ENCODE measurements at regions not wholly inside any gene's neighbourhood (a gene's known extent, or its start where the extent isn't known, plus 50 kb on each side); places are given as distances from the start of the nearest gene placed in this dataset.
"Not testable (repeated sequence)": the region's sequence is repeated elsewhere in the genome, so short reads cannot be mapped to it uniquely, and the experiment has no call there.

- no peaks in the 10 kb centered on the region for H3K9me3 Mint-ChIP-seq (ENCODE audit: unreplicated experiment)
- H3K4me3 Mint-ChIP-seq (ENCODE audit: unreplicated experiment): no peak overlapping the region
- H3K27ac Mint-ChIP-seq (ENCODE audit: unreplicated experiment): no peak overlapping the region
- no peak for TF ChIP-seq CTCF (IDR thresholded peaks at IDR 0.05; ENCODE audit: unreplicated experiment)
- DNase-seq (ENCODE audit: low spot score): no peak
- H3K4me1 Mint-ChIP-seq (ENCODE audit: unreplicated experiment): no peaks in the 10 kb centered on the region
- H3K27me3 Mint-ChIP-seq (ENCODE audit: unreplicated experiment): peaks cover 2% of the 10 kb centered on the region
- H3K36me3 Mint-ChIP-seq (ENCODE audit: low read depth, unreplicated experiment): no peaks in the 10 kb centered on the region
Observed at GRCh38 chr11:106523171-106523570, 445.7 kb downstream of the AASDHPPT start.

- no peaks in the 10 kb centered on the region for H3K36me3 Mint-ChIP-seq (ENCODE audit: low read depth, unreplicated experiment)
- no peak for DNase-seq (ENCODE audit: low spot score)
- no peak overlapping the region for H3K27ac Mint-ChIP-seq (ENCODE audit: unreplicated experiment)
- H3K4me1 Mint-ChIP-seq (ENCODE audit: unreplicated experiment): no peaks in the 10 kb centered on the region
- no peak overlapping the region for H3K4me3 Mint-ChIP-seq (ENCODE audit: unreplicated experiment)
- no peak for TF ChIP-seq CTCF (IDR thresholded peaks at IDR 0.05; ENCODE audit: unreplicated experiment)
- H3K27me3 Mint-ChIP-seq (ENCODE audit: unreplicated experiment): peaks cover 2% of the 10 kb centered on the region
- no peaks in the 10 kb centered on the region for H3K9me3 Mint-ChIP-seq (ENCODE audit: unreplicated experiment)
Observed at GRCh38 chr11:106523921-106524320, 446.5 kb downstream of the AASDHPPT start.

GRCh38 chr11:106524436-106524835 lies 447.0 kb downstream of the AASDHPPT start:
- H3K4me1 Mint-ChIP-seq (ENCODE audit: unreplicated experiment): no peaks in the 10 kb centered on the region
- H3K4me3 Mint-ChIP-seq (ENCODE audit: unreplicated experiment): no peak overlapping the region
- TF ChIP-seq CTCF (IDR thresholded peaks at IDR 0.05; ENCODE audit: unreplicated experiment): no peak
- no peak overlapping the region for H3K27ac Mint-ChIP-seq (ENCODE audit: unreplicated experiment)
- H3K36me3 Mint-ChIP-seq (ENCODE audit: low read depth, unreplicated experiment): no peaks in the 10 kb centered on the region
- no peaks in the 10 kb centered on the region for H3K9me3 Mint-ChIP-seq (ENCODE audit: unreplicated experiment)
- peaks cover 2% of the 10 kb centered on the region for H3K27me3 Mint-ChIP-seq (ENCODE audit: unreplicated experiment)
- DNase-seq (ENCODE audit: low spot score): no peak

GRCh38 chr11:106531648-106532047 lies 454.2 kb downstream of the AASDHPPT start:
- not testable (repeated sequence) for H3K9me3 Mint-ChIP-seq (ENCODE audit: unreplicated experiment); H3K27ac Mint-ChIP-seq (ENCODE audit: unreplicated experiment); H3K36me3 Mint-ChIP-seq (ENCODE audit: low read depth, unreplicated experiment); H3K4me1 Mint-ChIP-seq (ENCODE audit: unreplicated experiment); DNase-seq (ENCODE audit: low spot score); H3K4me3 Mint-ChIP-seq (ENCODE audit: unreplicated experiment); H3K27me3 Mint-ChIP-seq (ENCODE audit: unreplicated experiment)

- Mint-ChIP-seq H3K4me3 (ENCODE audit: unreplicated experiment) (no peak overlapping the region), H3K4me1 (ENCODE audit: unreplicated experiment) (no peaks in the 10 kb centered on the region), H3K9me3 (ENCODE audit: unreplicated experiment) (no peaks in the 10 kb centered on the region), H3K27ac (ENCODE audit: unreplicated experiment) (no peak overlapping the region), H3K36me3 (ENCODE audit: low read depth, unreplicated experiment) (no peaks in the 10 kb centered on the region), H3K27me3 (ENCODE audit: unreplicated experiment) (no peaks in the 10 kb centered on the region)
- TF ChIP-seq CTCF (IDR thresholded peaks at IDR 0.05; ENCODE audit: unreplicated experiment): no peak
- DNase-seq (ENCODE audit: low spot score): no peak
Observed at GRCh38 chr11:106533046-106533445, 455.6 kb downstream of the AASDHPPT start.

GRCh38 chr11:106540001-106540400 lies 462.5 kb downstream of the AASDHPPT start:
- no peaks in the 10 kb centered on the region for H3K27me3 Mint-ChIP-seq (ENCODE audit: unreplicated experiment)
- no peak for TF ChIP-seq CTCF (IDR thresholded peaks at IDR 0.05; ENCODE audit: unreplicated experiment)
- no peak for DNase-seq (ENCODE audit: low spot score)
- no peaks in the 10 kb centered on the region for H3K4me1 Mint-ChIP-seq (ENCODE audit: unreplicated experiment)
- H3K9me3 Mint-ChIP-seq (ENCODE audit: unreplicated experiment): no peaks in the 10 kb centered on the region
- H3K4me3 Mint-ChIP-seq (ENCODE audit: unreplicated experiment): no peak overlapping the region
- H3K27ac Mint-ChIP-seq (ENCODE audit: unreplicated experiment): no peak overlapping the region
- H3K36me3 Mint-ChIP-seq (ENCODE audit: low read depth, unreplicated experiment): no peaks in the 10 kb centered on the region

All from endothelial cell (in vitro differentiated cells).